ENCODE measurements at regions not wholly inside any gene's neighbourhood (a gene's known extent, or its start where the extent isn't known, plus 50 kb on each side); places are given as distances from the start of the nearest gene placed in this dataset.
"Not testable (repeated sequence)": the region's sequence is repeated elsewhere in the genome, so short reads cannot be mapped to it uniquely, and the experiment has no call there.

- Histone ChIP-seq H3K36me3 (replicated peaks in 1 of 2; ENCODE audit: control insufficient read depth in 1 of 2, insufficient read depth in 2 of 2, low read length in 1 of 2) (no peaks in the 10 kb centered on the region), H3F3A (replicated peaks; ENCODE audit: insufficient read depth) (peaks cover 3% of the 10 kb centered on the region), H3K27me3 (ENCODE audit: insufficient read depth) (no peaks in the 10 kb centered on the region), H3K27ac (ENCODE audit: low read depth in 2 of 2, low read length in 1 of 2) (no peak overlapping the region), H3K9ac (no peak overlapping the region), H3K9me2 (no peaks in the 10 kb centered on the region), H3K9me3 (no peaks in the 10 kb centered on the region), H2AFZ (ENCODE audit: low read depth) (no peak overlapping the region), H3K4me3 (ENCODE audit: low read depth in 2 of 2, low read length in 1 of 2) (no peak overlapping the region), H3K79me2 (ENCODE audit: insufficient read depth) (no peaks in the 10 kb centered on the region), H4K20me1 (ENCODE audit: insufficient read depth) (no peaks in the 10 kb centered on the region), H3K4me2 (no peak overlapping the region), H3K4me1 (ENCODE audit: control insufficient read depth in 1 of 2, insufficient read depth in 2 of 2, low read depth in 1 of 2, low read length in 1 of 2) (peaks cover 0 to 15% of the 10 kb centered on the region in 2 experiments; a peak in 1 of 4 replicates)
- 33% methylated on average over 2 of the region's 2 CpGs for WGBS (ENCODE audit: low lambda C conversion rate)
- no peak for TF ChIP-seq RAD21 (IDR thresholded peaks at IDR 0.05; ENCODE audit: low read length)
- no peak for TF ChIP-seq USF1 (IDR thresholded peaks at IDR 0.05; ENCODE audit: borderline replicate concordance, low read depth)
- TF ChIP-seq ELF1 (IDR thresholded peaks at IDR 0.05) = no peak
- TF ChIP-seq RXRA (IDR thresholded peaks at IDR 0.05; ENCODE audit: borderline replicate concordance, low read depth) = no peak
- TF ChIP-seq ZBTB33 (IDR thresholded peaks at IDR 0.05; ENCODE audit: borderline replicate concordance, low read depth) = no peak
- TF ChIP-seq YY1 (IDR thresholded peaks at IDR 0.05; ENCODE audit: low read depth) = no peak
- TF ChIP-seq EP300 (IDR thresholded peaks at IDR 0.05; ENCODE audit: borderline replicate concordance in 1 of 2, low read depth in 1 of 2, low read length in 1 of 2) = no peak
- no peak for TF ChIP-seq USF2 (IDR thresholded peaks at IDR 0.05; ENCODE audit: borderline replicate concordance, low read depth, low read length)
- TF ChIP-seq FOXM1 (IDR thresholded peaks at IDR 0.05; ENCODE audit: low read depth) = no peak
- TF ChIP-seq TAF1 (IDR thresholded peaks at IDR 0.05; ENCODE audit: borderline replicate concordance, low read depth, low read length) = no peak
- TF ChIP-seq FOXJ3 (CRISPR knock-in tag; IDR thresholded peaks at IDR 0.05) = no peak
- no peak for TF ChIP-seq GATA2 (CRISPR knock-in tag; IDR thresholded peaks at IDR 0.05)
- no peak for TF ChIP-seq CTCF (IDR thresholded peaks at IDR 0.05)
- no peak for TF ChIP-seq MEF2A (IDR thresholded peaks at IDR 0.05; ENCODE audit: borderline replicate concordance, low read depth)
- no peak for DNase-seq
- CTCF ChIA-PET = no interaction called here
- POLR2A ChIA-PET = no interaction called here
Observed at GRCh38 chr6:62998022-62998421, 213.2 kb upstream of the FKBP1C start.

GRCh38 chr6:62999242-62999641 lies 212.0 kb upstream of the FKBP1C start:
- H4K20me1 ChIP-seq (ENCODE audit: insufficient read depth); DNase-seq; H3F3A ChIP-seq (replicated peaks; ENCODE audit: insufficient read depth); H3K79me2 ChIP-seq (ENCODE audit: insufficient read depth); H3K9me3 ChIP-seq; H3K9me2 ChIP-seq; H3K4me3 ChIP-seq (ENCODE audit: low read depth in 2 of 2, low read length in 1 of 2); H3K27me3 ChIP-seq (ENCODE audit: insufficient read depth); H3K4me2 ChIP-seq; H3K36me3 ChIP-seq (replicated peaks in 1 of 2; ENCODE audit: control insufficient read depth in 1 of 2, insufficient read depth in 2 of 2, low read length in 1 of 2); POLR2A ChIA-PET: not testable (repeated sequence)
- H2AFZ ChIP-seq (ENCODE audit: low read depth) = peak overlapping the region; percentile 18
- CTCF ChIA-PET = interaction anchor here (0.6 to 1.0 kb wide), 2 partner anchors 60 to 169 kb away, joined by 3 read pairs; no protein-coding TSS in a partner anchor
- H3K4me1 ChIP-seq (ENCODE audit: control insufficient read depth in 1 of 2, insufficient read depth in 2 of 2, low read depth in 1 of 2, low read length in 1 of 2) = peaks cover 0 to 15% of the 10 kb centered on the region in 2 experiments; a peak in 1 of 4 replicates
- H3K9ac ChIP-seq = peak overlapping the region; percentile 26
- WGBS (ENCODE audit: low lambda C conversion rate) = 16% methylated on average over 3 of the region's 3 CpGs
- H3K27ac ChIP-seq (ENCODE audit: low read depth in 2 of 2, low read length in 1 of 2) = peak overlapping the region; percentile 47 to 77; a peak in 3 of 4 replicates

Measured in SK-N-SH (cell line).